ENCODE measurements at regions not wholly inside any gene's neighbourhood (a gene's known extent, or its start where the extent isn't known, plus 50 kb on each side); places are given as distances from the start of the nearest gene placed in this dataset.

DNA sequence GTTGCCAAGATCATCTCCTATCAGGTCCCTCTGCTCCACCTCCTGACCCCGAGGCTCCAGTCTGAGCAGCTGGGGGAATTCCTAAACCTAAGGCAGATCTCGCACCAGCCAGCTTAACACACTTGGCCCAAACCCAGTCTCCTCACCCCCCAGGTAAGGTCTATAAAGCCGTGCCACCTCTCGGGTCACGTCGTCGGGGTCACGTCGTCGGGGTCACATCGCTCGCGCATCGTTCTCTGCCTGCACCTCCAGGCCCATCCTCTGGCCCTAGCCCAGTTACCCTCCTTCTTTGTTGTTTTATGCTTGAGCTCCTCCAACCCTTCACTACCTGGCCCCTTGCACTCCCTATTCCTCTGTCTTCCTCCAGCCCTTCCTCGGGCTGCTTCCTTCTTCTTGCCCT lies 77.2 kb downstream of the CTSL start:
- DNase-seq (ENCODE audit: extremely low spot score) = no peak
- ChIA-PET POLR2A (no interaction called here), CTCF (no interaction called here)
- TF ChIP-seq, protein P1, sequence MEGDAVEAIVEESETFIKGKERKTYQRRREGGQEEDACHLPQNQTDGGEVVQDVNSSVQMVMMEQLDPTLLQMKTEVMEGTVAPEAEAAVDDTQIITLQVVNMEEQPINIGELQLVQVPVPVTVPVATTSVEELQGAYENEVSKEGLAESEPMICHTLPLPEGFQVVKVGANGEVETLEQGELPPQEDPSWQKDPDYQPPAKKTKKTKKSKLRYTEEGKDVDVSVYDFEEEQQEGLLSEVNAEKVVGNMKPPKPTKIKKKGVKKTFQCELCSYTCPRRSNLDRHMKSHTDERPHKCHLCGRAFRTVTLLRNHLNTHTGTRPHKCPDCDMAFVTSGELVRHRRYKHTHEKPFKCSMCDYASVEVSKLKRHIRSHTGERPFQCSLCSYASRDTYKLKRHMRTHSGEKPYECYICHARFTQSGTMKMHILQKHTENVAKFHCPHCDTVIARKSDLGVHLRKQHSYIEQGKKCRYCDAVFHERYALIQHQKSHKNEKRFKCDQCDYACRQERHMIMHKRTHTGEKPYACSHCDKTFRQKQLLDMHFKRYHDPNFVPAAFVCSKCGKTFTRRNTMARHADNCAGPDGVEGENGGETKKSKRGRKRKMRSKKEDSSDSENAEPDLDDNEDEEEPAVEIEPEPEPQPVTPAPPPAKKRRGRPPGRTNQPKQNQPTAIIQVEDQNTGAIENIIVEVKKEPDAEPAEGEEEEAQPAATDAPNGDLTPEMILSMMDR (IDR thresholded peaks at IDR 0.05; ENCODE audit: control extremely low read depth, extremely low read depth, low read depth, missing control alignments) = no peak

DNA sequence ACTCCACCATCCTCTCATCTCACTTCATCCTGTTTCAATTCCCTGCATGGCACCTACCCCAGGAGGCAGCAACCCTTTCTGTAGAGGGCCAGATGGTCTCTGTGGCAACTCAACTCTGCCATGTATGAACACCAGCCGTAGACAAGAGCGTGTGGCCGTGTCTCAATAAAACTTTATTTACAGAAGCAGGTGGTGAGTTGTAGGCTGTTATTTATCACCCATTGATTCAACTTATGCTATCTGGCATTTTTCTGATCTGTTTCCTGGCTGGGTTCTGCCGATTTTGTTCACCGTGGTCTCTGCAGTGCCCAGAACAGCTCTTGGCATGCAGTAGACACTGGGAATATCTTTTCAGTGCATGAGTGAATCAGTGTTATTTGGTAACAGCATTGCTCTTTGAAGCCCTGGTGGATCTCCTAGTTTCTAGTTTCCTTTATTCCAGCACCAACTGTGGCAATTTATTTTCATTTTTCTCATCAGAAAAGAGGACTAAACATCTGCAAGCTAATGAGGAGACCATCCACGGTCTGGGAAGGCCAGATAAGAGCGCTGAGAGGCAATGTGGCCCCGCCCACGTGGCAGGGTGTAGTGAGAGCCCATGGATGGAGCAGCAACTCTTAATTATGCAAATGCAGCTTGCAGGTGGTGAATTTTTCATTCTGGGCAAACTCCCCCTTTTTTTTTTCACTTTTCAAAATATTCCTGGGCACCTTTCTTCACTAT lies 77.9 kb downstream of the CTSL start:
- DNase-seq (ENCODE audit: extremely low spot score) = no peak
- ChIA-PET CTCF (no interaction called here), POLR2A (no interaction called here)
- TF ChIP-seq, protein P1 (IDR thresholded peaks at IDR 0.05; ENCODE audit: control extremely low read depth, extremely low read depth, low read depth, missing control alignments) = no peak

DNA sequence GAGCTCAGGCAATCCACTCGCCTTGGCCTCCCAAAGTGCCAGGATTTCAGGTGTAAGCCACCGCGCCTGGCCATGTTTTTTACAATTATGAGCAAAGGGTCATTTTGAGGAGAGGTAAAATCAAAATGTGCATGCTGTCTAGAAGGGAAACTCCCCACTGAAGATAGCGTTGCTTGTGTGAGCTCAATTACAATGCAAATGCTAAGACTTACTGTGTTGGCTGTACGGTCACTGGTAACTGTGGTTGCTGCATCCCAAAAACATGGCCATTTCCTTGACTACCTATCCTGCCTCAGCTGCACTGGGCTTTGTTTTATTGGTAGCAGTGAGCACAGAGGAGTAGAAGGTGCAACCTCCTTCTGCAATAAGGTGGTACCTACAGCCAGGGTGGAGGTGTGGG lies 77.4 kb upstream of the SPATA31E1 start:
- TF ChIP-seq, protein P1 (IDR thresholded peaks at IDR 0.05; ENCODE audit: control extremely low read depth, extremely low read depth, low read depth, missing control alignments) = no peak
- ChIA-PET CTCF (no interaction called here), POLR2A (no interaction called here)
- DNase-seq (ENCODE audit: extremely low spot score) = no peak

DNA sequence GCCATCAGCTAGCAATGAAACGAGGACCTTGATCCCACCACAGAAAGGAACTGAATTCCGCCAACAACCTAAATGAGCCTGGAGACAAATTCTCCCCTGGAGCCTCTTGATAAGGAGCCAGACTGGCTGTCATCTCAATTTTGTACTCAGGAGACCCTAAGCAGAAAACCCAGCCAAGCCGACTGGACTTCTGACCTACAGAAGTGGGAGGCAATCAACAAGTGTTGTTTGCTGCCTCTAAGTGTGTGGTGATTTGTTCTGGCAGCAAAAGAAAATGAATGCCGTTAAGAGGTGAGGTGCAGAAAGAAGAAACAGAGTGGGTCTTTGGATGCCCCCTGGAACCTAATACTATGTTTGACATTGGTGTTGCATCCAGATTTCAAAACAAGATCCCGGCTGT lies 72.7 kb upstream of the SPATA31E1 start:
- ChIA-PET POLR2A (no interaction called here), CTCF (interaction anchor here (1.6 kb wide), 1 partner anchor 11 kb away, joined by 7 read pairs; no protein-coding TSS in a partner anchor)
- no peak for DNase-seq (ENCODE audit: extremely low spot score)
- TF ChIP-seq, protein P1 (IDR thresholded peaks at IDR 0.05; ENCODE audit: control extremely low read depth, extremely low read depth, low read depth, missing control alignments) = no peak

DNA sequence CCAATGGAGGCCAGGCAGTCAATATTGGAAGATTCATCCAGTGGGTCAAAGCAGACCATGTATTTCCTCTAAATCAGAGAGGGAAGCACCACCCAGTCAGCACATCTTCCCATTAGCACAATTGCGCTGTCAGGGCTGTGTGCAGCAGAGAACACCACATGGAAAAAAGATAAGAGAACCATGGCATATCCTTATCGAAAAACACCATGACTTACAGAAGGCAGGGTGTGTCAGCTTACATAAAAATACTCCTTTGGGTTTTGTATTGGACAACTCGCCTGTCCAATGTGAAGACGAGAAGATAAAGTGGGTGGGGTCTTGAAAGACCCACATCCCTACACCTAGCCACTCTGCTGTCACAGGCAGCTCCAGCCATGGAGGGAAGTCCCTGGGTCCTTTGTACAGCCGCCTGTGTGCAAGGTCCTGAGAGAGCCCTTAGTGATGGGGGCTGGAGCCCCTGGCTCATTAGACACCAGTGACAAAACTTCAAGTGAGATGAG lies 71.9 kb upstream of the SPATA31E1 start:
- ChIA-PET CTCF (interaction anchor here (1.1 to 1.6 kb wide), 2 partner anchors 8 to 10 kb away, joined by 3 to 7 read pairs; no protein-coding TSS in a partner anchor), POLR2A (no interaction called here)
- TF ChIP-seq, protein P1 (IDR thresholded peaks at IDR 0.05; ENCODE audit: control extremely low read depth, extremely low read depth, low read depth, missing control alignments) = no peak
- DNase-seq (ENCODE audit: extremely low spot score) = no peak

DNA sequence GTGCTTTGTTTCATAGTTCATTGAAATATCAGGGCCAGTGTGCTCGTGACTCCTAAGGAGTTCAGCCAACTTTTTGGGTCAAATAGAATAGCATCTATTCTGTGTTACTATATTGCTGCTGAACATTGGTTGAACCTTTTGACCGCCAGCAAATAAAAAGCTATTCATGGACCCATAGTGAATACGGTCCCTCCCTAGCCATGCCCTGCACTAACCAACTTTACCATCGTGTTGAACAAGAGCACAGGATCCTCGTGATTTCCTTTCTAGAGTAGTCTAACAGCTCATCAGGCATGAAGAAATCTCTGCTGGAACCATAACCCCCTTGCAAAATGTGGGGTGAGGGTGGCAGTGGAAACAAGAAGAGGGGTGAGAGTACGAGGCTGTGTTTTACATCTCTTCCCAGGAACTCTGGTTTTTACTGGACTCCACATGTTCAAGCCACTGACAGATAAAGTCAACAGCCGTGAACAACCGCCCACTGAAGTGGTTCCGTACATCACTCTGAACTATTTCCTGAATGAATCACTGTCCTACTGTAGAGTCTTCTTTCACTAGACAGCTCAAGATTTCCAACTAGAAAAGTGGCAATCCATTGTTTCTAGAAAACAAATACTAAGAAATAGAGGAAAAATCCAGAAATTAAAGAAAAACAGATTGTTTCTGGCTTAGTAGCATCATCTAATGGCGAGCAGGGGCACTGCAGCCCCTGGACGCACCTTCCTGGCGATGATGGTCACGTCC lies 70.1 kb upstream of the SPATA31E1 start:
- TF ChIP-seq, protein P1 (IDR thresholded peaks at IDR 0.05; ENCODE audit: control extremely low read depth, extremely low read depth, low read depth, missing control alignments) = peak; percentile 64
- peak; percentile 31 for DNase-seq (ENCODE audit: extremely low spot score)
- POLR2A ChIA-PET = no interaction called here
- CTCF ChIA-PET = interaction anchor here (0.7 to 2.2 kb wide), 6 partner anchors 29 to 477 kb away, joined by 3 to 10 read pairs (median 3); no protein-coding TSS in a partner anchor

All from GM10248 (cell line).